Loucy (cell line): ENCODE measurements at regions not wholly inside any gene's neighbourhood (a gene's known extent, or its start where the extent isn't known, plus 50 kb on each side); places are given as distances from the start of the nearest gene placed in this dataset.

Experiments
- H2AFZ ChIP-seq: fragments of 200-600 bp; sonication (generic); 2 replicates; pipeline ENCODE4 v1.6.0; 2016; ENCODE audit warnings: antibody characterized with exemption, mild to moderate bottlenecking, low read length, moderate library complexity
- H3F3A ChIP-seq: fragments of 200-600 bp; 2 replicates; pipeline ENCODE4 v1.6.0; 2016; ENCODE audit warnings: antibody characterized with exemption, low read depth, mild to moderate bottlenecking
- H3K27me3 ChIP-seq: fragments of 200-600 bp; sonication (generic); 2 replicates; pipeline ENCODE4 v1.6.1; 2014; ENCODE audit warnings: low read length, mild to moderate bottlenecking; ENCODE audit not compliant: insufficient read depth, poor library complexity, severe bottlenecking
- H3K36me3 ChIP-seq: fragments of 200-600 bp; sonication (generic); 2 replicates; pipeline ENCODE4 v1.6.1; 2016; ENCODE audit warnings: low read length; ENCODE audit not compliant: insufficient read depth
- H3K4me1 ChIP-seq: fragments of 200-600 bp; sonication (generic); 2 replicates; pipeline ENCODE4 v1.5.1; 2014; ENCODE audit warnings: low read length, mild to moderate bottlenecking; ENCODE audit not compliant: insufficient read depth, poor library complexity, severe bottlenecking
- H3K4me2 ChIP-seq: fragments of 200-600 bp; sonication (generic); 2 replicates; pipeline ENCODE4 v1.6.0; 2014; ENCODE audit warnings: antibody characterized with exemption, low read length, low read depth, mild to moderate bottlenecking; ENCODE audit not compliant: poor library complexity, severe bottlenecking
- H3K4me3 ChIP-seq: fragments of 200-600 bp; sonication (generic); 2 replicates; pipeline ENCODE4 v1.5.1; 2014; ENCODE audit warnings: low read length, mild to moderate bottlenecking, mixed read lengths; ENCODE audit not compliant: poor library complexity, severe bottlenecking
- H3K79me2 ChIP-seq: fragments of 200-600 bp; sonication (generic); 2 replicates; pipeline ENCODE4 v1.6.1; 2014; ENCODE audit warnings: low read length; ENCODE audit not compliant: insufficient read depth
- H3K9ac ChIP-seq: fragments of 200-600 bp; sonication (generic); 2 replicates; pipeline ENCODE4 v1.6.0; 2014; ENCODE audit warnings: mild to moderate bottlenecking, low read depth, low read length, moderate library complexity; ENCODE audit not compliant: poor library complexity, severe bottlenecking
- H3K9me2 ChIP-seq: fragments of 200-600 bp; sonication (generic); replicated peaks from 2 replicates; pipeline ENCODE4 v1.6.1; 2016; ENCODE audit warnings: low read depth, low read length, mixed read lengths
- H3K9me3 ChIP-seq: fragments of 200-600 bp; sonication (generic); 2 replicates; pipeline ENCODE4 v1.6.1; 2014; ENCODE audit warnings: mild to moderate bottlenecking, antibody characterized with exemption, low read length, low read depth; ENCODE audit not compliant: insufficient read depth
- H4K20me1 ChIP-seq: fragments of 200-600 bp; sonication (generic); 2 replicates; pipeline ENCODE4 v1.6.0; 2014; ENCODE audit warnings: antibody characterized with exemption, low read length, mild to moderate bottlenecking; ENCODE audit not compliant: insufficient read depth, poor library complexity, severe bottlenecking
- CTCF ChIP-seq: fragments of 200-600 bp; sonication (generic); conservative IDR thresholded peaks from 2 replicates; pipeline ENCODE4 v1.5.1; 2014; ENCODE audit warnings: mild to moderate bottlenecking, antibody characterized with exemption, low read length
- EZH2phosphoT487 ChIP-seq: fragments of 200-600 bp; IDR thresholded peaks from 2 replicates; pipeline ENCODE4 v1.6.1; 2018; ENCODE audit warnings: antibody characterized with exemption, mild to moderate bottlenecking, moderate library complexity, borderline replicate concordance

- Histone ChIP-seq H3K4me2 (no peak overlapping the region), H3K9me3 (no peaks in the 10 kb centered on the region), H4K20me1 (no peaks in the 10 kb centered on the region), H3K9ac (no peak overlapping the region), H3K36me3 (no peaks in the 10 kb centered on the region), H3K4me1 (no peaks in the 10 kb centered on the region), H3F3A (no peaks in the 10 kb centered on the region), H3K4me3 (no peak overlapping the region), H3K9me2 (no peaks in the 10 kb centered on the region), H2AFZ (no peak overlapping the region), H3K27me3 (no peaks in the 10 kb centered on the region), H3K79me2 (no peaks in the 10 kb centered on the region)
- TF ChIP-seq CTCF (no peak), EZH2phosphoT487 (no peak)
Measured at GRCh38 chr20:60840971-60841370, 411.1 kb upstream of the CDH4 start.

GRCh38 chr20:60845146-60845545 is 406.9 kb upstream of the CDH4 start:
- Histone ChIP-seq H3K27me3 (no peaks in the 10 kb centered on the region), H3K36me3 (no peaks in the 10 kb centered on the region), H3K4me1 (no peaks in the 10 kb centered on the region), H3K4me2 (no peak overlapping the region), H3K9me2 (no peaks in the 10 kb centered on the region), H2AFZ (no peak overlapping the region), H3K9ac (no peak overlapping the region), H3F3A (no peaks in the 10 kb centered on the region), H3K4me3 (no peak overlapping the region), H3K9me3 (no peaks in the 10 kb centered on the region), H3K79me2 (no peaks in the 10 kb centered on the region), H4K20me1 (no peaks in the 10 kb centered on the region)
- no peak for TF ChIP-seq EZH2phosphoT487
- TF ChIP-seq CTCF, result no peak

GRCh38 chr20:60851826-60852704 is 400.0 kb upstream of the CDH4 start:
- Histone ChIP-seq H3K36me3 (no peaks in the 10 kb centered on the region), H3K9ac (no peak overlapping the region), H2AFZ (no peak overlapping the region), H3K9me3 (no peaks in the 10 kb centered on the region), H3K27me3 (no peaks in the 10 kb centered on the region), H3K4me3 (no peak overlapping the region), H3F3A (no peaks in the 10 kb centered on the region), H4K20me1 (no peaks in the 10 kb centered on the region), H3K4me1 (no peaks in the 10 kb centered on the region), H3K9me2 (no peaks in the 10 kb centered on the region), H3K4me2 (no peak overlapping the region), H3K79me2 (no peaks in the 10 kb centered on the region)
- TF ChIP-seq CTCF (peak; percentile 83), EZH2phosphoT487 (no peak)
